Neural cell (in vitro differentiated cells): ENCODE measurements at regions not wholly inside any gene's neighbourhood (a gene's known extent, or its start where the extent isn't known, plus 50 kb on each side); places are given as distances from the start of the nearest gene placed in this dataset.

Source experiments
- H2AFZ ChIP-seq: fragments of 200-600, 300-800 bp; sonication (generic), shearing (Covaris generic); 2 replicates; pipeline ENCODE4 v1.6.0; 2014; ENCODE audit warnings: low read depth, mild to moderate bottlenecking, antibody characterized with exemption, low read length, moderate library complexity
- H3F3A ChIP-seq: fragments of 200-600 bp; shearing (Covaris generic); 2 replicates; pipeline ENCODE4 v1.6.1; 2016; ENCODE audit warnings: mild to moderate bottlenecking, moderate library complexity, mixed read lengths, antibody characterized with exemption, low read length; ENCODE audit not compliant: insufficient read depth, poor library complexity, severe bottlenecking
- H3K27ac ChIP-seq: fragments of 200-600, 300-800 bp; sonication (generic), shearing (Covaris generic); 2 replicates; pipeline ENCODE4 v1.5.1; 2014; ENCODE audit warnings: mild to moderate bottlenecking, low read length, moderate library complexity
- H3K27me3 ChIP-seq: fragments of 300-800, 200-600 bp; sonication (generic), shearing (Covaris generic); 2 replicates; pipeline ENCODE4 v1.6.0; 2014; ENCODE audit warnings: mild to moderate bottlenecking, low read depth, low read length, moderate library complexity; ENCODE audit not compliant: insufficient read depth
- H3K36me3 ChIP-seq: fragments of 300-800, 200-600 bp; sonication (generic), shearing (Covaris generic); 2 replicates; pipeline ENCODE4 v1.5.1; 2014; ENCODE audit warnings: mild to moderate bottlenecking, antibody characterized with exemption, low read length, moderate library complexity; ENCODE audit not compliant: insufficient read depth
- H3K4me2 ChIP-seq: fragments of 300-800, 200-600 bp; sonication (generic), shearing (Covaris generic); 2 replicates; pipeline ENCODE4 v1.6.0; 2014; ENCODE audit warnings: mild to moderate bottlenecking, low read length
- H3K4me3 ChIP-seq: fragments of 300-800, 200-600 bp; sonication (generic), shearing (Covaris generic); 2 replicates; pipeline ENCODE4 v1.5.1; 2014; ENCODE audit warnings: mild to moderate bottlenecking, low read length, moderate library complexity
- H3K79me2 ChIP-seq: fragments of 200-600 bp; shearing (Covaris generic); replicated peaks from 2 replicates; pipeline ENCODE4 v1.6.0; 2014; ENCODE audit warnings: mild to moderate bottlenecking, low read length, moderate library complexity; ENCODE audit not compliant: insufficient read depth
- H3K9ac ChIP-seq: fragments of 300-800, 200-600 bp; sonication (generic), shearing (Covaris generic); 2 replicates; pipeline ENCODE4 v1.6.1; 2016; ENCODE audit warnings: mild to moderate bottlenecking, low read length, mixed read lengths
- H3K9me2 ChIP-seq: fragments of 200-600 bp; shearing (Covaris generic); 2 replicates; pipeline ENCODE4 v1.6.1; 2016; ENCODE audit warnings: mild to moderate bottlenecking, low read length, mixed read lengths; ENCODE audit not compliant: insufficient read depth
- H3K9me3 ChIP-seq: fragments of 200-600, 300-800 bp; sonication (generic), shearing (Covaris generic); 2 replicates; pipeline ENCODE4 v1.6.1; 2016; ENCODE audit warnings: mild to moderate bottlenecking, mixed run types, low read length, moderate library complexity, mixed read lengths
- H4K20me1 ChIP-seq: fragments of 200-600 bp; shearing (Covaris generic); 2 replicates; pipeline ENCODE4 v1.6.1; 2016; ENCODE audit warnings: mild to moderate bottlenecking, mixed run types; ENCODE audit not compliant: insufficient read depth
- CTCF ChIP-seq: fragments of 450-650 bp; IDR thresholded peaks from 2 replicates; pipeline ENCODE4 v1.5.1; 2014; ENCODE audit warnings: antibody characterized with exemption, mild to moderate bottlenecking, moderate library complexity; ENCODE audit not compliant: poor library complexity, severe bottlenecking
- EP300 ChIP-seq: fragments of 450-650 bp; conservative IDR thresholded peaks from 2 replicates; pipeline ENCODE4 v1.6.1; 2014; ENCODE audit warnings: antibody characterized with exemption, mild to moderate bottlenecking, moderate library complexity; ENCODE audit not compliant: poor library complexity, severe bottlenecking
- EZH2 ChIP-seq: fragments of 200-600, 300-800 bp; shearing (Covaris generic), sonication (generic); IDR thresholded peaks from 2 replicates; pipeline ENCODE4 v1.6.1; 2014; ENCODE audit warnings: antibody characterized with exemption, low read length, borderline replicate concordance, mild to moderate bottlenecking; ENCODE audit not compliant: insufficient read depth, poor library complexity, severe bottlenecking
- MXI1 ChIP-seq: fragments of 450-650 bp; conservative IDR thresholded peaks from 2 replicates; pipeline ENCODE4 v1.6.1; 2014; ENCODE audit warnings: antibody characterized with exemption, mild to moderate bottlenecking; ENCODE audit not compliant: poor library complexity, severe bottlenecking
- POLR2AphosphoS5 ChIP-seq: IDR thresholded peaks from 2 replicates; pipeline ENCODE4 v1.6.1; 2012
- RAD21 ChIP-seq: fragments of 450-650 bp; conservative IDR thresholded peaks from 2 replicates; pipeline ENCODE4 v1.6.1; 2014; ENCODE audit warnings: antibody characterized with exemption, mild to moderate bottlenecking, moderate library complexity
- REST ChIP-seq: IDR thresholded peaks from 2 replicates; pipeline ENCODE4 v1.6.1; 2012; ENCODE audit warnings: borderline replicate concordance
- SMC3 ChIP-seq: fragments of 450-650 bp; conservative IDR thresholded peaks from 2 replicates; pipeline ENCODE4 v1.6.1; 2014; ENCODE audit warnings: antibody characterized with exemption, mild to moderate bottlenecking, moderate library complexity; ENCODE audit not compliant: poor library complexity
- TAF1 ChIP-seq: IDR thresholded peaks from 2 replicates; pipeline ENCODE4 v1.6.1; 2012; ENCODE audit warnings: low read depth

- H3K4me3 ChIP-seq = no peak overlapping the region
- H3K4me2 ChIP-seq = no peak overlapping the region
- H3K9me3 ChIP-seq = no peaks in the 10 kb centered on the region
- no peak overlapping the region for H3K27ac ChIP-seq
- H3K27me3 ChIP-seq = no peaks in the 10 kb centered on the region
- H2AFZ ChIP-seq = no peak overlapping the region
- H3K36me3 ChIP-seq = no peaks in the 10 kb centered on the region
- no peak overlapping the region for H3K9ac ChIP-seq
- TF ChIP-seq CTCF (no peak), TAF1 (no peak), EZH2 (no peak), REST (no peak), SMC3 (no peak), MXI1 (no peak), EP300 (no peak), POLR2AphosphoS5 (no peak), RAD21 (no peak)
- H4K20me1 ChIP-seq = no peaks in the 10 kb centered on the region
- no peaks in the 10 kb centered on the region for H3F3A ChIP-seq
- H3K79me2 ChIP-seq = no peaks in the 10 kb centered on the region
- H3K9me2 ChIP-seq = no peaks in the 10 kb centered on the region
Observed at GRCh38 chr13:104289400-104289799, 1223.2 kb upstream of the SLC10A2 start.

DNA sequence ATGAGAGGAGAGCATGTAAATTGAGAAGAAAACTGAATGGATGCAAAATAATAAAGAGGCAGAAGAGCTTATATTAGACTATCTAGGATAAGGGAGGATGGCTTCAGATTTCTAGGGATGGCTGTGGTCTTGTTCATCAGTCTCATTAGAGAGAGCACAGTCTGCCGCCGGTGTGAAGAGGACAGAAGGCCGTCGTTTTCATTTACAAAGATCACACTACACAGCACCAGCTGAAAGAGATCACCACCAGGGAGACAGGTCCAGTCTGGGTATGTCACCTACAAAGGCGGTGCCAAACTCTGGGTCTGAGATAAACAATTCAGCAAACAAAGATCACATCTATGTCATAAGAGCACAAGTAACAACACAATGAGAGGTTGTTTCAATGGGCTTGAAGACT lies 1222.3 kb upstream of the SLC10A2 start:
- H3K9ac ChIP-seq = no peak overlapping the region
- H3K4me2 ChIP-seq = no peak overlapping the region
- H3F3A ChIP-seq = no peaks in the 10 kb centered on the region
- H2AFZ ChIP-seq = no peak overlapping the region
- H3K36me3 ChIP-seq = no peaks in the 10 kb centered on the region
- no peaks in the 10 kb centered on the region for H3K79me2 ChIP-seq
- no peak for TF ChIP-seq POLR2AphosphoS5
- TF ChIP-seq REST = no peak
- TF ChIP-seq EP300 = no peak
- no peak for TF ChIP-seq SMC3
- no peak for TF ChIP-seq EZH2
- TF ChIP-seq MXI1 = no peak
- TF ChIP-seq CTCF = no peak
- TF ChIP-seq TAF1 = no peak
- TF ChIP-seq RAD21 = no peak
- H3K27me3 ChIP-seq = no peaks in the 10 kb centered on the region
- H3K4me3 ChIP-seq = no peak overlapping the region
- no peaks in the 10 kb centered on the region for H3K9me3 ChIP-seq
- H3K27ac ChIP-seq = no peak overlapping the region
- no peaks in the 10 kb centered on the region for H4K20me1 ChIP-seq
- no peaks in the 10 kb centered on the region for H3K9me2 ChIP-seq
